Spleen (tissue), 7 donors: ENCODE measurements at regions not wholly inside any gene's neighbourhood (a gene's known extent, or its start where the extent isn't known, plus 50 kb on each side); places are given as distances from the start of the nearest gene placed in this dataset.

ENCODE experiments used
- POLR2A ChIP-seq, 3 donors: fragments of 450-650 bp; IDR thresholded peaks; one replicate each; pipeline ENCODE4 v1.5.1; 2017; ENCODE audit warnings: antibody characterized with exemption in 3 of 3, mild to moderate bottlenecking in 1 of 3
- POLR2AphosphoS5 ChIP-seq, 3 donors: sonication (generic); formaldehyde crosslinking; IDR thresholded peaks; one replicate each; pipeline ENCODE4 v1.5.1; 2017; ENCODE audit warnings: antibody characterized with exemption in 3 of 3
- TF ChIP-seq, protein P1 (sequence below), 11 experiments: fragments of 200-600 bp in 7 of 11; fragments of 450-650 bp in 4 of 11; sonication (generic) in 4 of 11; IDR thresholded peaks in 8 of 11; conservative IDR thresholded peaks in 3 of 11; 1 replicate in 7 of 11; 2 replicates in 4 of 11; pipeline versions ENCODE4 v1.4.0 to v1.8.0; 2016 to 2021; ENCODE audit warnings: antibody characterized with exemption in 11 of 11, inconsistent platforms in 4 of 11, mild to moderate bottlenecking in 1 of 11
- donor health status: DM: no; HTN: no; CAD: no; lungs with moderate emphysema.
- donor health status: DM: no; HTN: no; CAD: no.
- donor health status: DM: no; HTN: no; CAD: no.

- TF ChIP-seq, protein P1, sequence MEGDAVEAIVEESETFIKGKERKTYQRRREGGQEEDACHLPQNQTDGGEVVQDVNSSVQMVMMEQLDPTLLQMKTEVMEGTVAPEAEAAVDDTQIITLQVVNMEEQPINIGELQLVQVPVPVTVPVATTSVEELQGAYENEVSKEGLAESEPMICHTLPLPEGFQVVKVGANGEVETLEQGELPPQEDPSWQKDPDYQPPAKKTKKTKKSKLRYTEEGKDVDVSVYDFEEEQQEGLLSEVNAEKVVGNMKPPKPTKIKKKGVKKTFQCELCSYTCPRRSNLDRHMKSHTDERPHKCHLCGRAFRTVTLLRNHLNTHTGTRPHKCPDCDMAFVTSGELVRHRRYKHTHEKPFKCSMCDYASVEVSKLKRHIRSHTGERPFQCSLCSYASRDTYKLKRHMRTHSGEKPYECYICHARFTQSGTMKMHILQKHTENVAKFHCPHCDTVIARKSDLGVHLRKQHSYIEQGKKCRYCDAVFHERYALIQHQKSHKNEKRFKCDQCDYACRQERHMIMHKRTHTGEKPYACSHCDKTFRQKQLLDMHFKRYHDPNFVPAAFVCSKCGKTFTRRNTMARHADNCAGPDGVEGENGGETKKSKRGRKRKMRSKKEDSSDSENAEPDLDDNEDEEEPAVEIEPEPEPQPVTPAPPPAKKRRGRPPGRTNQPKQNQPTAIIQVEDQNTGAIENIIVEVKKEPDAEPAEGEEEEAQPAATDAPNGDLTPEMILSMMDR (IDR thresholded peaks at IDR 0.05 in 8 of 11, conservative IDR thresholded peaks at IDR 0.05 in 3 of 11): no peak
- no peak for TF ChIP-seq POLR2A (IDR thresholded peaks at IDR 0.05)
- no peak for TF ChIP-seq POLR2AphosphoS5 (IDR thresholded peaks at IDR 0.05)
Observed at GRCh38 chr6:156004796-156005195, 549.2 kb upstream of the NOX3 start.
